HAP-1 (cell line): ENCODE measurements at regions not wholly inside any gene's neighbourhood (a gene's known extent, or its start where the extent isn't known, plus 50 kb on each side); places are given as distances from the start of the nearest gene placed in this dataset.
"Not testable (repeated sequence)": the region's sequence is repeated elsewhere in the genome, so short reads cannot be mapped to it uniquely, and the experiment has no call there.

Experiments
- DNase-seq, 2 experiments: peaks; one replicate each; pipeline ENCODE4 v3.0.0-alpha.2; 2016 to 2020; ENCODE audit warnings: low spot score in 2 of 2
- H3K27me3 ChIP-seq: fragments of 250-450 bp; sonication (Bioruptor Pico); 2 replicates; pipeline ENCODE4 v1.5.1; 2020; ENCODE audit warnings: low read depth, mild to moderate bottlenecking, moderate library complexity
- H3K36me3 ChIP-seq: fragments of 250-450 bp; sonication (Bioruptor Pico); replicated peaks from 2 replicates; pipeline ENCODE4 v1.5.1; 2020; ENCODE audit warnings: mild to moderate bottlenecking
- H3K4me1 ChIP-seq: fragments of 250-450 bp; sonication (Bioruptor Pico); 2 replicates; pipeline ENCODE4 v1.5.1; 2020; ENCODE audit warnings: mild to moderate bottlenecking
- H3K4me3 ChIP-seq: fragments of 250-450 bp; sonication (Bioruptor Pico); 2 replicates; pipeline ENCODE4 v1.5.1; 2020; ENCODE audit warnings: mild to moderate bottlenecking, moderate library complexity
- H3K9me3 ChIP-seq: fragments of 250-450 bp; sonication (Bioruptor Pico); 2 replicates; pipeline ENCODE4 v1.5.1; 2020; ENCODE audit warnings: mild to moderate bottlenecking, moderate library complexity
- in situ Hi-C: fragments of 300-500 bp; cut with MboI; formaldehyde crosslinking; loops from 3 replicates; pipeline ENCODE4 v1.14.3; 2020; ENCODE audit warnings: low sequenced_read_pairs, inconsistent platforms, mixed read lengths

DNA sequence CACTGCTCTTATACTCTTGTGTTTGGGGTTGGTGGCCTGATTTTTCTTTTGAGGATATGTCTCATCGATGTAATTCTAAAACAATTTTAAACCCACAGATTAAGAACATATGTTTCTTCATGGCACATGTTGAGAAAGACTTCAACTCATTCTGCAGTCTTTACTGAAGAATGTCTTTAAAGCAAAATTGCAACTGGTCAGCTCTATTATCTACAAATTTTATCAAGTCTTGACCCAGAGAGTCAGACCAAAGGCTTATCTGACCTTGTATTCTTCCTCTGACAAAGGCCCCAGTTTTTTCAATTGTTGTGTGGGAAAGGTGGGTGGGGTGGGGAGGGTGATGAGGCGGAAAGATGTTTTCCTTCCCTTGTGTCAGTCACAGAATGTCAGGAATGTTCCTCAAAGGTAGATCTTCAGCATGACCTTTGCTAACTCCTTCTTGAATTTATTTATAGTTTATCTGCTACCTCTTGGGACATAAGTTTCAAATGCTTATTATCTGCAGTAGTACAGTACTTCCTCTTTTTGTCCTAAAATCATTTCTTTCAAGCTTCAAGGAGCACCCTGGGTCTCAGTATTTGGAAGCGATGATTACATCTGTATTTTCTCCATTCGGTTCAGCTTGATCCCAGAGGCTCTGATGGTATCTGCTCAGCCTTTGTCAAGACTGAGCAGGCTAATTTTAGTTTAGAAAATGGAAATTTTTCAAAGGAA, 63.2 kb upstream of the TIAM2 start:
- Histone ChIP-seq H3K4me1 (peaks cover 4% of the 10 kb centered on the region), H3K9me3 (no peaks in the 10 kb centered on the region), H3K27me3 (no peaks in the 10 kb centered on the region), H3K4me3 (no peak overlapping the region), H3K36me3 (no peaks in the 10 kb centered on the region)
- in situ Hi-C loops = no loop called here
- DNase-seq = no peak

DNA sequence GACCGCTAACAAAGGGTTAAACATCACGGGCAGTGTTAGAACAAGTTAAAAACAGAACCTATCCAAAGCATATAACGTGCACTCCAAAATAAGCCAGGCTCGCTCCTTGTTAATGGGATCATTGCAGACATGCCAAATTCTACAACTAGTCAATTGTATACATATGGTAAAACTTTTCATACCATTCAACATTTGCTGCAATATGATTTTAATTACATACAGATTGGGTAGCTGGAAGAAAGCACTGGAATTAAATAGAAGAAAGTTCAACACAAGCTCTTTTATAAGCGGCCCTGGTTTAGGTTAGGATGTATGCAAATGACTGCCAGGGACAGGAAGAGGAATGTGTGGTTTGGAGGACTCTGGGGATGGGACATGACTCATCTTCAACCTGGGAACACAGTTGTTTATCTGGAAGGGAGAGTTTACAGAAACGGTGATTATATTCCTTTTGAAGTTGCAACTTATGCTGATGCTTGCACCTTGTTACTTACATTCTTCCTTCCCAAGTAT, 62.5 kb upstream of the TIAM2 start:
- in situ Hi-C loops = no loop called here
- DNase-seq = no peak
- H3K36me3 ChIP-seq = no peaks in the 10 kb centered on the region
- H3K27me3 ChIP-seq = no peaks in the 10 kb centered on the region
- H3K9me3 ChIP-seq = no peaks in the 10 kb centered on the region
- H3K4me1 ChIP-seq = peaks cover 4% of the 10 kb centered on the region
- no peak overlapping the region for H3K4me3 ChIP-seq

DNA sequence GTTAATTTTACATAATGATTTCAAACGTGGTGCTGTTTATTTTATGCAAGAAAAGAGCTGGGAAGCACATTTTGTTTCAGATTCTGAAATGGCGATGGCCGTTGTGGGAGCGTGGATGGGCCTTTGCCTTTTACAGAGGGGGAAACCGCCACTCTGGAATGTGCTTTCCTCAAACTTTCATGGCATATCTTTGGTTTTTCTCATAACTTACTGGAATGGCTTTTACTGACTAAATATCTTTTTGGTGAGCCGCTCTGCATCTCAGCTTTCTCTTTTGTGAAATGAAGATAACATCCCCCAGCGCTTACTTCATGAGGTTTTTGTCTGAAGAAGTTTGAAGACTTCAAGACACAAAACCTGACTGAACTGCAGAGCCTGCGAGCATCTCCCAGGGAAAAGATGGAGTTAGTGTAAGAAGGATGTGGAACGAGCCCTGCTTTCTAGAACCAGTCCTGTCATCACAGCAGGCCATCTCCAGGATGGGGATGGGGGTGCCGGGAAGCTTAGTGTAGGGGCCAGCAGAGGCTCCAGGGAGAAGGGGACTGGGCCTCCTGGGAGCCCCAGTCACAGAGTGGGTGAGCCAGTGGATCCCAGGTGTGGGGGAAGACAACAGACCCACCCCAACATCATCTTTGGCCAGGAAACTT, 61.8 kb upstream of the TIAM2 start:
- H3K27me3 ChIP-seq = no peaks in the 10 kb centered on the region
- in situ Hi-C loops = no loop called here
- no peak for DNase-seq

GRCh38 chr6:154937306-154938220, 57.6 kb upstream of the TIAM2 start:
- H3K27me3 ChIP-seq = no peaks in the 10 kb centered on the region
- in situ Hi-C loops = no loop called here
- H3K36me3 ChIP-seq = no peaks in the 10 kb centered on the region
- H3K4me1 ChIP-seq = no peaks in the 10 kb centered on the region; the same call in 1 of the 2 replicates
- H3K4me3 ChIP-seq = no peak overlapping the region
- DNase-seq = no peak
- no peaks in the 10 kb centered on the region for H3K9me3 ChIP-seq

More for the DNA sequence above, 61.8 kb upstream of the TIAM2 start:
- Histone ChIP-seq H3K4me3 (no peak overlapping the region), H3K36me3 (no peaks in the 10 kb centered on the region), H3K4me1 (peaks cover 4% of the 10 kb centered on the region), H3K9me3 (no peaks in the 10 kb centered on the region)

DNA sequence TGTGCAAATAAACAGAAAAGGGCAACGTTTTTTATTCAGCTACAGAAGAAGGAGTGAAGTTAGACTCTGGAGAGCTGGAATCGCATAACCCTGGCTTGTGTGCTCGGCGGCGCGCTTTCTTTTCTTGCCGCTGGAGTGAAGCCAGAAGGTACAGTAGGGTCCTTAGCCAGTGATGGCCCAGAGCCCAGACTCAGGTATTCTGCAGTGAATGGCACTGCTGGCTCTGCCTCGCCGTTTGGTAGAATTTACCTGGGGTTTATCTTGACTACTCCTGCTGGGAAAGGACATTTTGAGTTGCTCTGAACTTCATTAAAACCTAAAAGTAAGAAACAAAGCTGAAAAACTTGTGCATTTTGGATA, 56.9 kb upstream of the TIAM2 start:
- Histone ChIP-seq H3K27me3 (no peaks in the 10 kb centered on the region), H3K4me1 (no peaks in the 10 kb centered on the region), H3K4me3 (no peak overlapping the region), H3K9me3 (no peaks in the 10 kb centered on the region), H3K36me3 (no peaks in the 10 kb centered on the region)
- in situ Hi-C loops = no loop called here
- DNase-seq = no peak

DNA sequence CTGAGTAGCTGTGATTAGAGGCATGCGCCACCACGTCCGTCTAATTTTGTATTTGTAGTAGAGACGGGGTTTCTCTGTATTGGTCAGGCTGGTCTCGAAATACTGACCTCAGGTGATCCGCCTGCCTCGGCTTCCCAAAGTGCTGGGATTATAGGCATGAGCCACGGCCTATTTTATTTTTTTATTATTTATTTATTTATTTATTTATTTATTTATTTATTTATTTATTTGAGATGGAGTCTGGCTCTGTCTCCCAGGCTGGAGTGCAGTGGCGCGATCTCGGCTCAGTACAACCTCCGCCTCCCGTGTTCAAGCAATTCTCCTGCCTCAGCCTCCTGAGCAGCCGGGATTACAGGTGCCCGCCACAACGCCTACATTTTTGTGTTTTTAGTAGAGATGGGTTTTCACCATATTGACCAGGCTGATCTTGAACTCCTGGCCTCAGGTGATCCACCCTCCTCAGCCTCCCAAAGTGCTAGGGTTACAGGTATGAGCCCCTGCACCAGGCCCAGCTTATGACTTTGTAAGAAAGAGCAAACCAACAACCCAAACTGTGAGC, 56.3 kb upstream of the TIAM2 start:
- H3K36me3 ChIP-seq, in situ Hi-C loops, H3K27me3 ChIP-seq, DNase-seq, H3K9me3 ChIP-seq, H3K4me3 ChIP-seq, H3K4me1 ChIP-seq: not testable (repeated sequence)

GRCh38 chr6:154942770-154943169, 52.3 kb upstream of the TIAM2 start:
- no peaks in the 10 kb centered on the region for H3K36me3 ChIP-seq
- no peak overlapping the region for H3K4me3 ChIP-seq
- H3K9me3 ChIP-seq = no peaks in the 10 kb centered on the region
- in situ Hi-C loops = no loop called here
- H3K4me1 ChIP-seq = no peaks in the 10 kb centered on the region; the same call in 1 of the 2 replicates
- H3K27me3 ChIP-seq = no peaks in the 10 kb centered on the region
- no peak for DNase-seq

DNA sequence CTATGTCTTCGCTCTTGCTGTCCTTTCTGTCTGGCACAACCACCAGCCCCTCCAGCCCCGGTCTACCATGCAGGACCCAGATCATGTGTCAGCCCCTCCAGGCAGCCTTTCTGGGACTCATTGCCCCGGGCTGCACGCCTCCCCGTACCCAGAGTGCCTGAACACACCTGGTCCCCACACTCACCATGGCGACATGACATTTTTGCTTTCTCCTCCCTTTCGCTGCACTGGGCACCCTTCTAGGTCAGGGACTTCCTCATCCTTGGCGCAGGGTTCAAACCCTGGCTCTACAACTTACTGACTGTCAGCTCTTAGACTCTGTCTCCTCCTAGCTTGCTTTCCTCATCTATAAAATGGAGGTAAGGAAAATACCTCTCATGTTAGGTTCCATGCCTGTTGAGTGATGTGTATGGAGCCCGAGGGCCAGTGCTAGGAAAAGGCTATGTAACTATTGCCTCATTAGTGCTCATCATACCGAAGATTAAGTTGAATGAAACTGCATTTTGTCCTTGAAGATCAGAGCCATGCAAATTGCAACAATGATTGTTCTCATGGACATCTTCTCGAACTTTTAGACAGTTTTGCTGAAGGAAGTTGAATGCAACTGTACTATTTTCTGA, 49.7 kb upstream of the TIAM2 start:
- Histone ChIP-seq H3K9me3 (no peaks in the 10 kb centered on the region), H3K4me1 (no peaks in the 10 kb centered on the region; the same call in 1 of the 2 replicates), H3K27me3 (no peaks in the 10 kb centered on the region), H3K36me3 (no peaks in the 10 kb centered on the region), H3K4me3 (no peak overlapping the region)
- no peak for DNase-seq
- in situ Hi-C loops = no loop called here
